ENCODE measurements at regions not wholly inside any gene's neighbourhood (a gene's known extent, or its start where the extent isn't known, plus 50 kb on each side); places are given as distances from the start of the nearest gene placed in this dataset.
"Not testable (repeated sequence)": the region's sequence is repeated elsewhere in the genome, so short reads cannot be mapped to it uniquely, and the experiment has no call there.

GRCh38 chr4:115515366-115515765 lies 401.9 kb upstream of the NDST4 start:
- H3K9me3 ChIP-seq (ENCODE audit: control insufficient read depth in 1 of 2, low read length in 2 of 2) = no peaks in the 10 kb centered on the region
- no peaks in the 10 kb centered on the region for H3K4me1 ChIP-seq (ENCODE audit: insufficient read depth, low read length)
- no peak overlapping the region for H3K27ac Mint-ChIP-seq
- ChIA-PET CTCF (ENCODE audit: partially characterized antibody) (no interaction called here), POLR2A (ENCODE audit: partially characterized antibody) (no interaction called here)
- intact Hi-C loops (cut with micrococcal nuclease) = no loop called here
- no peaks in the 10 kb centered on the region for H3K36me3 ChIP-seq (ENCODE audit: insufficient read depth, low read length)
- H3K4me3 Mint-ChIP-seq = no peak overlapping the region
- peaks cover 0 to 3% (median 0%) of the 10 kb centered on the region in 8 donors for H3K9me3 Mint-ChIP-seq
- H3K27me3 ChIP-seq (ENCODE audit: insufficient read depth, low read length) = no peaks in the 10 kb centered on the region
- no peak overlapping the region for H3K4me3 ChIP-seq (ENCODE audit: low read length in 2 of 2)
- no peaks in the 10 kb centered on the region for H3K36me3 Mint-ChIP-seq
- H3K27ac ChIP-seq (ENCODE audit: low read depth, low read length) = no peak overlapping the region
- H3K4me1 Mint-ChIP-seq = no peaks in the 10 kb centered on the region
- DNase-seq = no peak
- no peaks in the 10 kb centered on the region for H3K27me3 Mint-ChIP-seq

- peaks cover 0 to 3% (median 0%) of the 10 kb centered on the region in 8 donors for H3K9me3 Mint-ChIP-seq
- no peaks in the 10 kb centered on the region for H3K27me3 ChIP-seq (ENCODE audit: insufficient read depth, low read length)
- intact Hi-C loops (cut with micrococcal nuclease) = no loop called here
Observed at GRCh38 chr4:115514675-115515074, 401.3 kb upstream of the NDST4 start.

GRCh38 chr4:115505326-115505725 lies 391.9 kb upstream of the NDST4 start:
- H3K4me3 ChIP-seq (ENCODE audit: low read length in 2 of 2) = no peak overlapping the region
- CTCF ChIA-PET (ENCODE audit: partially characterized antibody) = no interaction called here
- no peak for DNase-seq
- no peaks in the 10 kb centered on the region for H3K27me3 ChIP-seq (ENCODE audit: insufficient read depth, low read length)
- no peaks in the 10 kb centered on the region for H3K36me3 ChIP-seq (ENCODE audit: insufficient read depth, low read length)
- no peaks in the 10 kb centered on the region for H3K9me3 ChIP-seq (ENCODE audit: control insufficient read depth in 1 of 2, low read length in 2 of 2)
- Mint-ChIP-seq H3K27ac (no peak overlapping the region), H3K4me1 (no peaks in the 10 kb centered on the region), H3K27me3 (no peaks in the 10 kb centered on the region), H3K4me3 (no peak overlapping the region), H3K9me3 (peaks cover 0 to 3% (median 0%) of the 10 kb centered on the region in 8 donors), H3K36me3 (no peaks in the 10 kb centered on the region)
- POLR2A ChIA-PET (ENCODE audit: partially characterized antibody) = no interaction called here
- no peak overlapping the region for H3K27ac ChIP-seq (ENCODE audit: low read depth, low read length)
- intact Hi-C loops (cut with micrococcal nuclease) = no loop called here
- no peaks in the 10 kb centered on the region for H3K4me1 ChIP-seq (ENCODE audit: insufficient read depth, low read length)

More at GRCh38 chr4:115514675-115515074, 401.3 kb upstream of the NDST4 start:
- Histone ChIP-seq H3K9me3 (ENCODE audit: control insufficient read depth in 1 of 2, low read length in 2 of 2) (no peaks in the 10 kb centered on the region), H3K4me1 (ENCODE audit: insufficient read depth, low read length) (no peaks in the 10 kb centered on the region), H3K4me3 (ENCODE audit: low read length in 2 of 2) (no peak overlapping the region), H3K27ac (ENCODE audit: low read depth, low read length) (no peak overlapping the region), H3K36me3 (ENCODE audit: insufficient read depth, low read length) (no peaks in the 10 kb centered on the region)
- no peak for DNase-seq
- Mint-ChIP-seq H3K36me3 (no peaks in the 10 kb centered on the region), H3K27ac (no peak overlapping the region), H3K4me1 (no peaks in the 10 kb centered on the region), H3K4me3 (no peak overlapping the region), H3K27me3 (no peaks in the 10 kb centered on the region)
- ChIA-PET CTCF (ENCODE audit: partially characterized antibody) (no interaction called here), POLR2A (ENCODE audit: partially characterized antibody) (no interaction called here)

- Mint-ChIP-seq H3K4me1 (no peaks in the 10 kb centered on the region), H3K4me3 (no peak overlapping the region), H3K27me3 (no peaks in the 10 kb centered on the region), H3K36me3 (no peaks in the 10 kb centered on the region), H3K9me3 (peaks cover 0 to 2% (median 0%) of the 10 kb centered on the region in 8 donors), H3K27ac (no peak overlapping the region)
- H3K9me3 ChIP-seq (ENCODE audit: control insufficient read depth in 1 of 2, low read length in 2 of 2) = no peaks in the 10 kb centered on the region
- H3K36me3 ChIP-seq (ENCODE audit: insufficient read depth, low read length) = no peaks in the 10 kb centered on the region
- H3K27me3 ChIP-seq (ENCODE audit: insufficient read depth, low read length) = no peaks in the 10 kb centered on the region
- no peaks in the 10 kb centered on the region for H3K4me1 ChIP-seq (ENCODE audit: insufficient read depth, low read length)
- ChIA-PET CTCF (ENCODE audit: partially characterized antibody) (no interaction called here), POLR2A (ENCODE audit: partially characterized antibody) (no interaction called here)
- no peak overlapping the region for H3K4me3 ChIP-seq (ENCODE audit: low read length in 2 of 2)
- no peak for DNase-seq
- intact Hi-C loops (cut with micrococcal nuclease) = no loop called here
- H3K27ac ChIP-seq (ENCODE audit: low read depth, low read length) = no peak overlapping the region
Observed at GRCh38 chr4:115501656-115502055, 388.2 kb upstream of the NDST4 start.

- H3K4me3 Mint-ChIP-seq; H3K27ac Mint-ChIP-seq; H3K36me3 ChIP-seq (ENCODE audit: insufficient read depth, low read length); H3K27ac ChIP-seq (ENCODE audit: low read depth, low read length); H3K27me3 Mint-ChIP-seq; H3K4me1 ChIP-seq (ENCODE audit: insufficient read depth, low read length); H3K9me3 ChIP-seq (ENCODE audit: control insufficient read depth in 1 of 2, low read length in 2 of 2); DNase-seq; intact Hi-C loops (cut with micrococcal nuclease); H3K27me3 ChIP-seq (ENCODE audit: insufficient read depth, low read length); H3K4me3 ChIP-seq (ENCODE audit: low read length in 2 of 2); H3K36me3 Mint-ChIP-seq; POLR2A ChIA-PET (ENCODE audit: partially characterized antibody); H3K4me1 Mint-ChIP-seq; CTCF ChIA-PET (ENCODE audit: partially characterized antibody): not testable (repeated sequence)
- peaks cover 0 to 14% (median 5%) of the 10 kb centered on the region in 8 donors for H3K9me3 Mint-ChIP-seq
Observed at GRCh38 chr4:115493770-115494169, 380.4 kb upstream of the NDST4 start.

GRCh38 chr4:115491686-115492085 lies 378.3 kb upstream of the NDST4 start:
- ChIA-PET CTCF (ENCODE audit: partially characterized antibody) (no interaction called here), POLR2A (ENCODE audit: partially characterized antibody) (no interaction called here)
- H3K36me3 ChIP-seq (ENCODE audit: insufficient read depth, low read length) = no peaks in the 10 kb centered on the region
- Mint-ChIP-seq H3K27ac (no peak overlapping the region), H3K4me3 (no peak overlapping the region), H3K27me3 (no peaks in the 10 kb centered on the region), H3K4me1 (no peaks in the 10 kb centered on the region), H3K9me3 (peaks cover 3 to 13% (median 6%) of the 10 kb centered on the region in 8 donors), H3K36me3 (no peaks in the 10 kb centered on the region)
- H3K4me1 ChIP-seq (ENCODE audit: insufficient read depth, low read length) = no peaks in the 10 kb centered on the region
- H3K27me3 ChIP-seq (ENCODE audit: insufficient read depth, low read length) = no peaks in the 10 kb centered on the region
- intact Hi-C loops (cut with micrococcal nuclease) = no loop called here
- no peaks in the 10 kb centered on the region for H3K9me3 ChIP-seq (ENCODE audit: control insufficient read depth in 1 of 2, low read length in 2 of 2)
- no peak overlapping the region for H3K27ac ChIP-seq (ENCODE audit: low read depth, low read length)
- H3K4me3 ChIP-seq (ENCODE audit: low read length in 2 of 2) = no peak overlapping the region
- DNase-seq = no peak

- no peak overlapping the region for H3K4me3 ChIP-seq (ENCODE audit: low read length in 2 of 2)
- H3K9me3 Mint-ChIP-seq = peaks cover 2 to 9% (median 5%) of the 10 kb centered on the region in 8 donors
- no peak overlapping the region for H3K27ac ChIP-seq (ENCODE audit: low read depth, low read length)
- intact Hi-C loops (cut with micrococcal nuclease) = no loop called here
- no peak for DNase-seq
- no peaks in the 10 kb centered on the region for H3K4me1 Mint-ChIP-seq
- H3K27ac Mint-ChIP-seq = no peak overlapping the region
- no peaks in the 10 kb centered on the region for H3K36me3 Mint-ChIP-seq
- CTCF ChIA-PET (ENCODE audit: partially characterized antibody) = no interaction called here
- H3K36me3 ChIP-seq (ENCODE audit: insufficient read depth, low read length) = no peaks in the 10 kb centered on the region
- POLR2A ChIA-PET (ENCODE audit: partially characterized antibody) = no interaction called here
- H3K4me3 Mint-ChIP-seq = no peak overlapping the region
- no peaks in the 10 kb centered on the region for H3K9me3 ChIP-seq (ENCODE audit: control insufficient read depth in 1 of 2, low read length in 2 of 2)
- no peaks in the 10 kb centered on the region for H3K27me3 Mint-ChIP-seq
- H3K4me1 ChIP-seq (ENCODE audit: insufficient read depth, low read length) = no peaks in the 10 kb centered on the region
- no peaks in the 10 kb centered on the region for H3K27me3 ChIP-seq (ENCODE audit: insufficient read depth, low read length)
Observed at GRCh38 chr4:115489279-115489678, 375.9 kb upstream of the NDST4 start.

- no peaks in the 10 kb centered on the region for H3K27me3 ChIP-seq (ENCODE audit: insufficient read depth, low read length)
- no peaks in the 10 kb centered on the region for H3K9me3 ChIP-seq (ENCODE audit: control insufficient read depth in 1 of 2, low read length in 2 of 2)
- POLR2A ChIA-PET (ENCODE audit: partially characterized antibody) = no interaction called here
- Mint-ChIP-seq H3K36me3 (no peaks in the 10 kb centered on the region), H3K9me3 (peaks cover 2 to 6% (median 3%) of the 10 kb centered on the region in 8 donors), H3K4me1 (no peaks in the 10 kb centered on the region), H3K27me3 (no peaks in the 10 kb centered on the region), H3K27ac (no peak overlapping the region), H3K4me3 (no peak overlapping the region)
- H3K4me1 ChIP-seq (ENCODE audit: insufficient read depth, low read length) = no peaks in the 10 kb centered on the region
- H3K36me3 ChIP-seq (ENCODE audit: insufficient read depth, low read length) = no peaks in the 10 kb centered on the region
- CTCF ChIA-PET (ENCODE audit: partially characterized antibody) = no interaction called here
- intact Hi-C loops (cut with micrococcal nuclease) = no loop called here
- DNase-seq = no peak
- no peak overlapping the region for H3K4me3 ChIP-seq (ENCODE audit: low read length in 2 of 2)
- H3K27ac ChIP-seq (ENCODE audit: low read depth, low read length) = no peak overlapping the region
Observed at GRCh38 chr4:115485402-115485801, 372.0 kb upstream of the NDST4 start.
